Stimulated activated naive CD8-positive, alpha-beta T cell treated with anti-CD3 and anti-CD28 coated beads, Interleukin-15, Interleukin-2, amounts not matched to agents 100 ng/mL and 50 ng/mL, for 24 hours (primary cell): ENCODE measurements at regions not wholly inside any gene's neighbourhood (a gene's known extent, or its start where the extent isn't known, plus 50 kb on each side); places are given as distances from the start of the nearest gene placed in this dataset.

Source experiments
- H3K27ac Mint-ChIP-seq: one replicate; pipeline ENCODE4 v1.8.0; 2021; ENCODE audit warnings: mild to moderate bottlenecking, mixed read lengths
- H3K27me3 Mint-ChIP-seq: one replicate; pipeline ENCODE4 v1.8.0; 2021; ENCODE audit warnings: mixed read lengths
- H3K36me3 Mint-ChIP-seq: one replicate; pipeline ENCODE4 v1.8.0; 2021; ENCODE audit warnings: low read depth, mixed read lengths
- H3K4me1 Mint-ChIP-seq: one replicate; pipeline ENCODE4 v1.8.0; 2021; ENCODE audit warnings: low read depth, mixed read lengths
- H3K4me3 Mint-ChIP-seq: one replicate; pipeline ENCODE4 v1.8.0; 2021; ENCODE audit warnings: mild to moderate bottlenecking, mixed read lengths
- H3K9me3 Mint-ChIP-seq: one replicate; pipeline ENCODE4 v1.8.0; 2021; ENCODE audit warnings: mixed read lengths

- H3K9me3 Mint-ChIP-seq: no peaks in the 10 kb centered on the region
- no peak overlapping the region for H3K4me3 Mint-ChIP-seq
- peaks cover 17% of the 10 kb centered on the region for H3K27me3 Mint-ChIP-seq
- H3K36me3 Mint-ChIP-seq: no peaks in the 10 kb centered on the region
- no peak overlapping the region for H3K27ac Mint-ChIP-seq
- H3K4me1 Mint-ChIP-seq: peaks cover 11% of the 10 kb centered on the region
Observed at GRCh38 chr22:48256041-48256739, 1493.7 kb downstream of the TBC1D22A start.

- H3K4me3 Mint-ChIP-seq: no peak overlapping the region
- peaks cover 17% of the 10 kb centered on the region for H3K27me3 Mint-ChIP-seq
- H3K9me3 Mint-ChIP-seq: no peaks in the 10 kb centered on the region
- H3K36me3 Mint-ChIP-seq: no peaks in the 10 kb centered on the region
- H3K27ac Mint-ChIP-seq: no peak overlapping the region
- peaks cover 11% of the 10 kb centered on the region for H3K4me1 Mint-ChIP-seq
Observed at GRCh38 chr22:48254311-48254873, 1491.9 kb downstream of the TBC1D22A start.

GRCh38 chr22:48253573-48253972 lies 1491.1 kb downstream of the TBC1D22A start:
- Mint-ChIP-seq H3K36me3 (no peaks in the 10 kb centered on the region), H3K9me3 (no peaks in the 10 kb centered on the region), H3K27me3 (peaks cover 17% of the 10 kb centered on the region), H3K4me3 (no peak overlapping the region), H3K27ac (no peak overlapping the region), H3K4me1 (peaks cover 11% of the 10 kb centered on the region)

- H3K9me3 Mint-ChIP-seq: no peaks in the 10 kb centered on the region
- no peaks in the 10 kb centered on the region for H3K36me3 Mint-ChIP-seq
- peaks cover 7% of the 10 kb centered on the region for H3K4me1 Mint-ChIP-seq
- no peak overlapping the region for H3K27ac Mint-ChIP-seq
- peaks cover 16% of the 10 kb centered on the region for H3K27me3 Mint-ChIP-seq
- H3K4me3 Mint-ChIP-seq: no peak overlapping the region
Observed at GRCh38 chr22:48253136-48253535, 1490.7 kb downstream of the TBC1D22A start.

GRCh38 chr22:48251629-48252028 lies 1489.2 kb downstream of the TBC1D22A start:
- Mint-ChIP-seq H3K27me3 (peaks cover 19% of the 10 kb centered on the region), H3K4me3 (no peak overlapping the region), H3K4me1 (no peaks in the 10 kb centered on the region)

GRCh38 chr22:48250937-48251530 lies 1488.6 kb downstream of the TBC1D22A start:
- Mint-ChIP-seq H3K36me3 (no peaks in the 10 kb centered on the region), H3K27me3 (peaks cover 16% of the 10 kb centered on the region), H3K4me3 (no peak overlapping the region), H3K27ac (no peak overlapping the region), H3K4me1 (no peaks in the 10 kb centered on the region), H3K9me3 (no peaks in the 10 kb centered on the region)

More at GRCh38 chr22:48251629-48252028, 1489.2 kb downstream of the TBC1D22A start:
- H3K36me3 Mint-ChIP-seq: no peaks in the 10 kb centered on the region
- H3K27ac Mint-ChIP-seq: no peak overlapping the region
- H3K9me3 Mint-ChIP-seq: no peaks in the 10 kb centered on the region

GRCh38 chr22:48250286-48250895 lies 1487.9 kb downstream of the TBC1D22A start:
- Mint-ChIP-seq H3K27me3 (peaks cover 16% of the 10 kb centered on the region), H3K36me3 (no peaks in the 10 kb centered on the region), H3K9me3 (no peaks in the 10 kb centered on the region), H3K4me1 (peaks cover 2% of the 10 kb centered on the region), H3K4me3 (no peak overlapping the region), H3K27ac (no peak overlapping the region)

GRCh38 chr22:48249713-48250268 lies 1487.3 kb downstream of the TBC1D22A start:
- H3K4me3 Mint-ChIP-seq: no peak overlapping the region
- H3K4me1 Mint-ChIP-seq: peaks cover 6% of the 10 kb centered on the region
- H3K9me3 Mint-ChIP-seq: no peaks in the 10 kb centered on the region
- H3K27ac Mint-ChIP-seq: no peak overlapping the region
- H3K36me3 Mint-ChIP-seq: no peaks in the 10 kb centered on the region
- H3K27me3 Mint-ChIP-seq: peaks cover 16% of the 10 kb centered on the region

GRCh38 chr22:48248901-48249455 lies 1486.5 kb downstream of the TBC1D22A start:
- Mint-ChIP-seq H3K27me3 (peaks cover 9% of the 10 kb centered on the region), H3K27ac (no peak overlapping the region), H3K9me3 (no peaks in the 10 kb centered on the region), H3K36me3 (no peaks in the 10 kb centered on the region), H3K4me1 (peaks cover 6% of the 10 kb centered on the region), H3K4me3 (no peak overlapping the region)

- Mint-ChIP-seq H3K4me3 (no peak overlapping the region), H3K4me1 (peaks cover 6% of the 10 kb centered on the region), H3K27me3 (peaks cover 5% of the 10 kb centered on the region), H3K9me3 (no peaks in the 10 kb centered on the region), H3K27ac (no peak overlapping the region), H3K36me3 (no peaks in the 10 kb centered on the region)
Observed at GRCh38 chr22:48247829-48248228, 1485.4 kb downstream of the TBC1D22A start.

GRCh38 chr22:48245196-48245485 lies 1482.7 kb downstream of the TBC1D22A start:
- no peak overlapping the region for H3K27ac Mint-ChIP-seq
- H3K9me3 Mint-ChIP-seq: no peaks in the 10 kb centered on the region
- no peaks in the 10 kb centered on the region for H3K36me3 Mint-ChIP-seq
- peaks cover 5% of the 10 kb centered on the region for H3K27me3 Mint-ChIP-seq
- no peak overlapping the region for H3K4me3 Mint-ChIP-seq
- H3K4me1 Mint-ChIP-seq: peaks cover 12% of the 10 kb centered on the region

- H3K4me1 Mint-ChIP-seq: peaks cover 12% of the 10 kb centered on the region
- no peak overlapping the region for H3K4me3 Mint-ChIP-seq
- H3K9me3 Mint-ChIP-seq: no peaks in the 10 kb centered on the region
- H3K27me3 Mint-ChIP-seq: peaks cover 5% of the 10 kb centered on the region
- H3K36me3 Mint-ChIP-seq: no peaks in the 10 kb centered on the region
- H3K27ac Mint-ChIP-seq: no peak overlapping the region
Observed at GRCh38 chr22:48244388-48245195, 1482.1 kb downstream of the TBC1D22A start.

- no peak overlapping the region for H3K4me3 Mint-ChIP-seq
- peaks cover 5% of the 10 kb centered on the region for H3K27me3 Mint-ChIP-seq
- H3K9me3 Mint-ChIP-seq: no peaks in the 10 kb centered on the region
- H3K4me1 Mint-ChIP-seq: peaks cover 12% of the 10 kb centered on the region
- no peak overlapping the region for H3K27ac Mint-ChIP-seq
- no peaks in the 10 kb centered on the region for H3K36me3 Mint-ChIP-seq
Observed at GRCh38 chr22:48242461-48242864, 1480.0 kb downstream of the TBC1D22A start.

GRCh38 chr22:48241658-48242057 lies 1479.2 kb downstream of the TBC1D22A start:
- H3K9me3 Mint-ChIP-seq: no peaks in the 10 kb centered on the region

More at GRCh38 chr22:48241658-48242057, 1479.2 kb downstream of the TBC1D22A start:
- Mint-ChIP-seq H3K27me3 (peaks cover 5% of the 10 kb centered on the region), H3K36me3 (no peaks in the 10 kb centered on the region), H3K4me3 (no peak overlapping the region), H3K27ac (peak overlapping the region; percentile 45), H3K4me1 (peaks cover 12% of the 10 kb centered on the region)
